ENCODE measurements at regions not wholly inside any gene's neighbourhood (a gene's known extent, or its start where the extent isn't known, plus 50 kb on each side); places are given as distances from the start of the nearest gene placed in this dataset.

DNA sequence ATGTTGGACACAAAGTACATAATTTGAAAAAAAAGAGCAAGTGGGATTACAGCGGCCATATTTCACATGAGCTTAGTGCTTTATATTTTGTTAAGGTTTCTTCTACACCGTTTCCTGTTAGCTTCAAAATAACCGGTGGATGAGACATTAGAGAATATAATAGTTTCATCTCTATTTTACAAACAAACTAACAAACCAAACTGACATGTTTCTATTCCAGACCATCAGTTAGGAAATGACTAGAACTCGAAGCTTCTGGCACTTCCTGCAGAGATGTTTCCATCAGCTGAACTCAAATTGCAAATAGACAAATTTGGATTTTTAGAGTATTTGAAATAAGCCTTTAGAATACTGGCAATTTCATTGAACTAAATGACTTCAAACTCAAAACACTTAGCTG, 86.5 kb downstream of the MTRR start:
- no peak for DNase-seq (ENCODE audit: low read depth)

DNA sequence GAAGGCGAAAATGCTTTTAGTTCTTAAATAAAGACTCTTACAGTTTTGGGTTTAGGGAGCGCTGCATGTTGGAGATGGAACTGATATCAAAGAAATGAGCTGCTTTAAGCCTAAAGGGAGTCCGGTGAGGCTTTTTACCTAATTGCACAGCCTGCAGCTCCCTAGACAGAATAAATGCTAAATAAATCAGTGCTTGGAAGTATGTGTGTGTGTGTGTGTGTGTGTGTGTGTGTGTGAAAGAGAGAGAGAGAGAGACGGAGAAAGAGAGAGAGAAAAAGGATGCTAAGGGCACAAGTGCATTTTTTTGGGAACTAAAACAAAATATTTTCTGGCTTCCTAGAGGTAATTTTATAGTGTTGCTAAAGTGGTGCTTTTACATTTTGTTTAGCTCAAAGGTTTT, 88.4 kb downstream of the MTRR start:
- DNase-seq (ENCODE audit: low read depth), result no peak

DNA sequence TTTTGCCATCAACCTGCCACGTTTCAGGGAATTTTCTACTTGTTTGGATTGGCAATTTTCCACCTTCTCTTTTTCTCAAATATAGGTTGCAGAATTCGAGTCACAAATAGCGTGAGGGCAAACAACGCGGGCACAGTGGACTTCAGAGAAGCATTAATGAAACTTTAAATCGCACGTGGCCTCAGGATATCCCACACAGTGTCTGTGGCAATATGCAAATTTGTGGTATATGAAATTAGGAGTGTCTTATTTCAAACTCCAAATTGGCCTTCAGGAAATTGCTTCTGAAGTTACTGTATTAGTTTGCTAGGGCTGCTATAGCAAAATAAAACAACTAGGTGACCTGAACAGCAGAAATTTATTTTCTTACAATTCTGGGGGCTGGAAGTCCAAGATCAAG, 91.2 kb downstream of the MTRR start:
- DNase-seq (ENCODE audit: low read depth), result no peak

DNA sequence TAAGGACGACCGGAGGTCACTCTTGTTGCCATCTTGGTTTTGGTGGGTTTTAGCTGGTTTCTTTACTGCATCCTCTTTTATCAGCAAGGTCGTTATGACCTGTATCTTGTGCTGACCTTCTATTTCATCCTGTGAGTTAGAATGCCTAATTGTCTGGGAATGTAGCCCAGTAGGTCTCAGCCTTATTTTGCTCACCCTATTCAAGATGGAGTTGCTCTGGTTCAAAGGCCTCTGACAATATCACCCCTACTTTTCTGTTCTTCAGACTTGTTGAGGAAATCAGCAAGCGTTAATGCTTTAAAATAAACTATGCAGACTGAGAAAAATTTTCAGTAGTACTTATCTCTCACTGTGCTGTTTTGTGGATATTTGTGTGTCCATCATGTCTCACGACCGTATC, 92.6 kb downstream of the MTRR start:
- no peak for DNase-seq (ENCODE audit: low read depth)

DNA sequence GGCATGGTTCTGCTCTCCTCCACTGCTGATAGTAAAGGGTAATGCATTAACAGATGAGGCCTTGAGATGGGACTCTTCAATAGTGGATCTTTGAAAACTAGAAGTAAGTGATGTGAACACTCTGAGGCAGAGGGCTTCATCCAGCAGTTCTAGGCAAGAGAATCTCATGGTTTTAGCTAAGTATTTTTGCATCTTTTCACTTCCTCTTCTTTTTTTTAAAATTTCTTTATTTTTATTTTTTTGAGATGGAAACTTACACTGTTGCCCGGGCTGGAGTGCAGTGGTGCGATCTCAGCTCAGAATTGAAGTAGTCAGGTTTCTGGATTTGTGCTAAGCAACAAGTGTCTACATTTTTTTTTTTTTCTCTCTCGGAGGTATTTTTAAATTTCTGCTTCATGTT, 101.9 kb downstream of the MTRR start:
- no peak for DNase-seq (ENCODE audit: low read depth)

DNA sequence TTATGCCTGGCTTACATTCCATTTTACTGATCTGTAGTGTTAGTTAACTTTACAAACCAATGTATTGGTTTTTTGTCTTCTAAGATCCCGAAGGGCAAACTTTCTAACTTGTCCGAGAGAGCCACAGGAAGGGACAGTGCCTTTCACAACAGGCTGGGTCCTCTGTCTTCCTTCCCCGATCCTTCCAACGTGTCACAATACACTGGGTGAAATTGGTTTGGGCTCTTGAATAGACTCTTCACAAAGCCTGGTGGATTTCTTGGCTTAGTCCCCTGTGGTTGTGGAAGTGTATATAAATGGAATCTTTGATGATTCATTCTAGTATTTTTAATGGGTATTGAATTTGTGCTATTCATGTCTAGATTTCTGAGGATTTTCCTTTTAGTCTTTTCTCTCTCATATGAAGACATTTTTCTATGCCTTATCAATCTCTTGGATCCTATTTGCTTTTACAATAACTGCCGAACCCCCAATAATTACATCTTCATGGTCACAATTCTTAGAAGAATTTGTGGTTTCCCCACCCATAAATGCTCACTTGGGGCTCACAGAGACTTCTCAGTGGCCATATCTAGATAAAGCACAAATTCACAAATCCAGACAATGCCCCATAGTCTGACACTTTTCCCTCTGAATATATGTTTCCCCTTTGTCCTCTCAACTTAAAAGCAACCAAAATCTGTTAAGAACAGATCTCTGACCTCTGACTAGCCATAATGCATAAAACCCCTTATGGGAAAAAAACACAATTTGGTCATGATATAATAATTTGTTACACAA, 107.7 kb downstream of the MTRR start:
- no peak for DNase-seq (ENCODE audit: low read depth)

DNA sequence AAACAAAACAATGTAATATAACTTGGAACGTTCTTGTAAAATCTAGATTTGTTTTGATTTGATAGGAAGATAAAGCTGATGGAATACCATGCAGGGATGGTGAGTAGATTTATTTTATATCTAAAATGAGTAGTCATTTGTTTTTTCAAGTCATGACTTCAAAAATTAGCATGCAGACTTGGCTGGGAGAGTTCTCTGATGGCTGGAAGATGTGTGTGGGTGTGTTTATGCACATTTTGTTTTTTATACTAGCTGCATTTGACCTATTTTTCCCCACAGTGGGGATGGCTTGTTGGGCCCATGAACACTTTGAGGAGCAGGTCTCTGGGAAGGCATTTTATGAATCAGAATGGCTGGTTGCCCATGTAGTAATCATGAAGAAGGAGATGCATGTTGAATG, 109.2 kb downstream of the MTRR start:
- no peak for DNase-seq (ENCODE audit: low read depth)

DNA sequence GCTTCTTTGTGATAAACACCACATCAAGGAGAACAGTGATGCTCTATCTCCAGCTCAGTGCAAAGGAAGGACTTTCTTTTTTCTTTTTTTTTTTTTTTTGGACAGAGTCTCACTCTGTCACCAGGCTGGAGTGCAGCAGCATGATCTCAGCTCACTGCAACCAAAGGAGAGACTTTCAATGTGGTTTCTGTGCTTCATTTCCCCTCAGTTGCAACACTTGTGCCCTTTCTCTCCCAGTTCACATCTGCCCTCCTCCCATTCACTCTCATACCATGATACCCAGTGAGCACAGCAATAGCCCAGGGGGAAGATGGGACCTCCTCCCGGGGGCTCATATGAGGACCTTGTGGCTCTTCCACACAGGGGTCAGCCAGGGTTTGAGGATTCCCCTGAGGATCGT, 110.0 kb downstream of the MTRR start:
- DNase-seq (ENCODE audit: low read depth), result no peak

DNA sequence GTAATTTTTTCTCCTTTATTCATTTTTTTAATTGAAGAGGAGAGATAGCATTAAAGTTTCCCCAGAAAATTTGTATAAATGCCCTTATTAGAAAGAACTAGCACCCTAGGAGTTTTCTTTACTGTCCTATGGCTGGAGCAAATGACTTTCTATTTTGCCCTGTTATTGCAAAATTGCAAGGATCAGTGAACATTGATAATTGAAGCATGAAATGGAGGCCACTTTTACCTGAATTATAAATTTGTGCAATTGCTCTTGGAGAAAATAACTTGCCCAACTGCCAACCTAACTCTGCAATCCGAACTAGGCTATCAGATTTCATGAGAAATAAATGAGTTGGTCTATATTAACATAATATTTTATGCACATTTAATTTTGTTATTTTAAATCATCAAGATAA, 111.9 kb downstream of the MTRR start:
- DNase-seq (ENCODE audit: low read depth), result no peak

DNA sequence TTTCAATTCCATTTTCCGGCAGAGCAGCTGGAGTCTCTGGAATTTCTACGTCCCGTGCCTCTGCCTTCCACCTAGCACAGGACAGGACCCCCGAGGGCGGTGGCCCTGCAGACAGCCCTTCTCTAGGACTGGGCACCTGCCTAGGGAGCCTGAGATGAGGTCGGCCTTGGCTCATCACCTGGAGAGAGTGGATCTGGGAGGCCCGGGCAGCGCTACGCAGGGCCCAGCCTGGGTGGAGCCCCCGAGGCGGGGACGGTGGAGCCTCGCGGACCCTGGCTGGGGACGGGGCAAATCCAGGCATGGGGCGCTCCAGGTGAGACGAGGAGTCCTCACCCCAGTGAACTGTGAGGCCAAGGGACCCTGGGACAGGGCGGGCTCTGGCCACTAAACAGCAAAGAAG, 114.5 kb downstream of the MTRR start:
- no peak for DNase-seq (ENCODE audit: low read depth)

DNA sequence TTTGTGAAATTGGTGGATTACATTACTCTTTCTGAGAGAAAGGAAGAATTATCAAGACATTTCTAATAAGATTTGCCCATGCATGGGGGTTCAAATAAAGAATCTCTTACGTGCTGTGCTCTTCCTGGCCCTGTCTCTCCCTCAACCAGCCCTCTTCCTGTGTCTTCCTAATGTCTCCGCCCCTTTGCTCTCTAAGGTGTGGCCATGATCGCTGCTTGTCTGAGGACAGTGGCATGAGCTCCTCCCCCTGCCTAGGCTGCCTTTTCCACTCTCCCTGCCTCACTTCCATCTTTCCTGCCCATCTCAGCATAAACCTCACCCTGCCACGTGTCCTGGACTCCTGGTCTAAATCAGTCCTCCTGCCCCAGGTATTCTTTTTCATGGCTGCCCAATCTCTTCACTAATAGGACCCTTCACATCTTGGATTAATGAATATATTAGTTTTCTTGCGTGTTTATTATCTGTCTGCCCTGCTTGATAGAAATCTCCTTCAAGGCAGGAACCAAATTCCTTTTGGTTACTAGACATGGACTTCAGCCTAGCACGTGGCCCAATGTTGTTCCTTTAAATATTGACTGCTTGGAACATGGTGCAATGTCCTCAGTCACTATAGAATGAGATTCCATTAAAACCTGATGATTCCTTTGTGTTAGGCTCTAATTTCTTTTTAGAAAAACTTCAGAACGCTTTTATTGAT, 122.3 kb downstream of the MTRR start:
- DNase-seq (ENCODE audit: low read depth), result no peak

DNA sequence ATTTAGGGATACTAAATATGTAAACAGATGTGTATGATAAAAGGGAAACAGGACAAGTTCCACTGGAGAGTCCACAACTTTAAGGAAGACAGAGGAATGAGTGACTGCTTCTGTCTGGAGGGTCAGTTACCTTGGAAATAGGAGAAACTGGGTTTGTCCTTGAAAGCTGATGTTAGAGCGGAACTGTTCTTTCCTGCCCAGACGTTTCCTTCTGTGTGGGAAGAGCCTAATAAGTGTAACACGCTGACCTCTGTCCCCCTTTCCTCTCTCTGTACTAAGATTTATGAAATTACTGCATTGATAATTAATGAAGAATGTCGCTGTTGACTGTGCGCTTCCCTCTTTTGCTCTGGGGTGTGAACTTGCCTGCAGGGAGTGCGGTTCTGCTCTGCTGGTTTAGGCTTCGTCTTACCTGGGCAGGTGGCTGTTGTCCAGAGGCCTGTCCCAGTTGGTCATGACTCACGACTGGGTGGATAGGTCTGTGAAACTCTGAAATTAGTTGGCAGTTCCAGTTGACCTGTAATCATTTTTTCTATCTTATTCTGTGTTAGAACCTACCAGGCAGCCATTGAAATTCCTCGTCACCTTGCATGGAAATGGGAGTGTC, 126.8 kb downstream of the MTRR start:
- DNase-seq (ENCODE audit: low read depth), result no peak

DNA sequence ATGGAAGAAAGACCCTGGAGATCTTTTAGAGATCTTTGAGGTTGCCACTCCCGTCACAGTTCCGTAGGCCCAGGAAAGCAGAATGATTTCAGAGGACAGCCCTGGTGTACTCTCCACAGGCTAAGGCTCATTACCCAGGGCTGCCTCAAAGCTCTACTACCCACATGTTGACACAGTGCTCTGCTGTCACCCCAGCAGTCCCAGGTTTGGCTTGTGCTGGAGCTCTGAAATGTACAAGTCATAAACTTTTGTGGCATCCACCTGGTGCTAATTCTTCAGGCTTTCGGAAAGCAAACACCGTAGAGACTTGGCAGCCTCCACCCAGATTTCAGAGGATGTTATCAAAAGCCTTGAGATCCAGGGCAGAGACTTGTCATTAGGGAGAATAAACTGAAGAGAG, 136.5 kb downstream of the MTRR start:
- DNase-seq (ENCODE audit: low read depth), result no peak

DNA sequence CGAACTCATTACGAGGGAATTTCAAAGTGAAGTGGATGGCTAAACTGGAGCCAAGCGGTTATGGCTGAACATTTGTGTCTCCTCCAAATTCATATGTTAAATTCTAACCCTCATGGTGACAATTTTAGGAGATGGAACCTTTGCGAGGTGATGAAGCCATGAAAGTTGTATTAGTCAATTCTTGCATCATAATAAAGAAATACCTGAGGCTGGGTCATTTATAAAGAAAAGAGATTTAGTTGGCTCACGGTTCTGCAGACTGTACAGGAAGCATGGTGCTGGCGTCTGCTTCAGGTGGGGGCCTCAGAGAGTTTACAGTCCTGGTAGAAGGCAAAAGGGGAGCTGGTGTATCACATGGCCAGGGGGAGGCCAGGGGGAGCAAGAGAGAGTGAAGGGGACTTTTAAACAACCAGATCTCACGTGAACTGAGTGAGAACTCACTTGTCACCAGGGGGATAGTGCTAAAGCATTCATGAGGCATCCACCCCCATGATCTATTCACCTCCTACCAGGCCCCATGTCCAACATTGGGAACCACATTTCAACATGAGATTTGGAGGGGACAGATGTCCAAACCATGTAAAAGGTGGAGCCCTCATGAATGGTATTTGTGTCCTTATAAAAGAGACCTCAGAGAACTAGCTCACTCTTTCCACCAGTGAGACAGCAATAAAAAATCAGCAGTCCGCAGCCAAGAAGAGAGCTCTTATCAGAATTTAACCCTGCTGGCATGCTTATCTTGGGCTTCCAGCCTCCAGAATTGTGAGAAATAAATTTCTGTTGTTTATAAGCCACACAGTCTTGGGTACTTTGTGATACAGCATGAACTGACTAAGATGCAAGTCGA, 143.4 kb downstream of the MTRR start:
- no peak for DNase-seq (ENCODE audit: low read depth)

DNA sequence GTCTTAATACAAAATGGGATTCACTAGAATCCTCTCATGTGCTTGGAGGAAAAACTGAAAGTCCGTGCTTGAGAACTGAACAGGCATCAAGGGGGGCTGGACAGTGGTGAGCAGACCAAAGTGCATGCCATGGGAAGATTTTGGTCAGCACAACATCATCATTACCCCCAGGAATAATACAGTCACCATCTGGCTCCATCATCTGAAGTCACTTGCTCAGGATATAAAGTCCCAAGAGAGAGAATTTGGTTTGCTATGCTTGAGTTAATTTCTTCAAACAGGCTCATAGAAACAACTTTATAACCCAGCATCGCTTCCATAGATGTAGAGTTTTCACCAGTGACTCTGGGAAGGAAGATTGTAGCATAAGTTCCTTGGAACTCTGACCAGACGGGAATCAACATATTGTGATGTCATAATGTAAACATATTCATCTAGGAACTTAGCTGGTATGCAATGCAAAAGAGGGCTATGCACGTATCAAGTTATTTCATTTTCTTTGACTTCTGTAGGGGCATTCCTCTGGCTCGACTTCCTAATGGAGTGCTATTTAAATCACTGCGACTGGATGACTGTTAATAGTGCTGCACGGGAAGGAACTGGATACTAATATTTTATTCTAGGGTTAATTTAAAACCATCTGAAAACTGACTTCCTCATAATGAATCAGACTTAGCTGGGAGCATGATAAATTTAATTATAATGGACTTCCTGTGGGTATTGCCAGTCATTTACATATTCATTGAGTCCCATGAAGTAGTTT, 145.2 kb downstream of the MTRR start:
- DNase-seq (ENCODE audit: low read depth), result no peak

DNA sequence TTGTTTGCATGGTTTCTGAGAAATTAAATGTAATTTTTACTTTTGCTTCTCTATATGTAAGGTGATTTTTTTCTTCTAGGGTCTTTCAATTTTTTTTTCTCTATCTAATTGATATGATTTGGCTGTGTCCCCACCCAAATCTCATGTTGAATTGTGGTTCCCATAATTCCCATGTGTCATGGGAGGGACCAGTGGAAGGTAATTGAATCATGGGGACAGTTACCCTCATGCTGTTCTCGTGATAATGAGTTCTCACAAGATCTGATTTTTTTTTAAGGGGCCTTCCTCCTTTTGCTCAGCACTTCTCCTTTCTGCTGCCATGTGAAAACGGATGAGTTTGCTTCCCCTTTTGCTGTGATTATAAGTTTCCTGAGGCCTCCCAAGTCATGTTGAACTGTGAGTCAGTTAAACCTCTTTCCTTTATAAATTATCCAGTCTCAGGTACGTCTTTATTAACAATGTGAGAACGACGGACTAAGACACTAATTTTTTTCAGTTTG, 150.8 kb downstream of the MTRR start:
- DNase-seq (ENCODE audit: low read depth), result no peak

DNA sequence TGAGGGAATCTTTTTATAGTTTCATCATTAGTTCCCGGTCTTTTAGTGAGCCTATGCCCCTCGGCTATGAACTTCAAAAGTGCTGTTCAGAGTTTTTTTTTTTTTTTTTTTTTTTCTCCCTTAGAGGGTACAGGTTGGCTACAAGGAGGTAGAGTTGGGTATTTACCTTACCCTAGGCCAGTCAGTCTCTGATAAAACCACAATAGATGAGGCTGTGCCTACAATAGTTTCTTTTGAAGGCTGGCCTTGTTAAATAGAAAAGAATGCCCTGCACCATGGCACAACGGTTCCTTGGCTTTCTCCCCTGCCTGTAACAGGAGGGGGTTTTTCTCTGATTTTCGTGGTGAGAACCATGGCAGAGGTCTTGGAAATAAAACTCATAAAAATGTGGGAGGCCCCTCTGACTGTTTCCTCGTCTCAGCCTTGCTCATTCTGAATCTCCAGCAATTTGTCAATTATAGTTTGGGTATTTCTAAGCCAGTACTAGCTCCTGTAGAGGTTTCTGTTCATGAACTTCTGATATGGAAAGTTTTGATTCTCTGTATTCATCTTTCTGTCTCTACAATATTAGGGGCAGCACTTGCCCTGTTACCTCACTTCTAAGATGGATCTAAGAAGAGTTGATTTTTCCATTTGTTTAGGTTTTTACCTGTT, 152.0 kb downstream of the MTRR start:
- DNase-seq (ENCODE audit: low read depth), result no peak

DNA sequence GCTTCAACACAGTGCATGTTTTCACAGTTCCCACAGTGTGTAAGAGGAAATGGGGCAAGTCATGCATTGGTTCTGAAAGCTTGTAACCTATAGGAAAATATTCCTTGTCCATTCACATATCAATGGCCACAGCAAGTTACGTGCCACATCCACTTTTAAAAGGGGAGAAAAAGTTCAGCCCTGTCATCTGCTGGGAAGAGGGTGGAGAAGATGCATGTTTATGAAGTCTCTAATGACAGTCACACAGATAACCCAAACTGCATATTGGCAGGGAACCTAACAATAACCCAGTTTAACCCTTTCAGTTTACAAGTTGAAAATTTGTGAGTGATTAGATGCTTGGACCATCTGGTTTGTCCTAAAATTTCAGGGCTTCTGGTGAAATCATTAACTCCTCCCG, 159.3 kb downstream of the MTRR start:
- no peak for DNase-seq (ENCODE audit: low read depth)

DNA sequence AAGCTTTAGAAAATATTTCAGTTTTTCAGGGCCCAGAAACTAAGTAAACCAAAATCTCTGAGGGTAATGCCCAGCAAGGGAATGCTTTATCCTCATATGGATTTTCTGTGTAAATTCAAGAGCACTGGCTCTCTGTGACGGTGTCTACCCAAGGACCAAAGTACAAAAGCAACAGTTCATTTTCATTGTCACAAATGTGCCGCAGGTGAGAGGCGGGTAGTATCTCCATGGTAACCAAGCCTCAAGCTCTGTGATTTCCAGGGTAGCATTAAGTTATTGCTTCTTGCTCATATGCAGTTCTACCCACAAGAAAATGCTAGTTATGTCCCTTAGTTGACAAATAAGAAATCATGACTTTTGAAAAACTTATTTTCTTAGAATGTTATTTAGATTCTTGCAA, 164.3 kb downstream of the MTRR start:
- DNase-seq (ENCODE audit: low read depth), result no peak

DNA sequence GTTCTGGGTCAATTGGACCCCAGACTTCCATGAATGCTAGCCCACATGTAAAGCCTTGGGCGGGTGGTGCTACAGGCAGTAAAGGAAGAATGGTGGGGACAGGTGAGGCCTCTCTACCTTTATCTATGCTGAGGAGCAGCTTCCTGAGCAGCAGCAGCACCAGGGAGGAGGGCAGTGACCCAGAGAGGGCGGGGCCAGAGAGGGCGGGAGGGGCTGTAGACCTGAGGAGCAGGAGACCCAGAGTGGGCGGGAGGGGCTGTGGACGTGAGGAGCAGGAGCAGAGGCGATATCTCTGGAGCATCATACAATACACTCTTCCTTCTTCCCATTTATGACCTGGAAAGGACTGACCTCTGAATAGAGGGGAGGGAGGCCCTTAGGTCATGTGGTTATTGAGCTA, 165.9 kb downstream of the MTRR start:
- DNase-seq (ENCODE audit: low read depth), result no peak

DNA sequence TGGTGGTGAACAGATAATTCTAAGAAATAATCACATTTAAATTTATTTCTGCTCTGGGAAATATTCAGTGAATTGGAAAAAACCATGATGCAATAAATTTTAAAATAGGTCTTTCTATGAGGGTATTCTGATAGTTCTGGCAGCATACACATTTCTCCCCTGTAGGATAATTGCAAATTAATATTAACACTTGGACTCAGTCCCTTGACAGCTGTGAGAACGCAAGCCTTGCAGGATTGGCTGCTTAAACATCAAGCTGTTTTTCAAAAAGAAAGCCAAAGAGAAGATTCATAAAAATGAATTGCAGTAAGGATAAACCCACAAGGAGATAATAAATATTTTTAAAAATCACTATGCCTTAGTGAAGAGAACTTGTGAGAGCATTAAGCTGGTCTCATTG, 180.0 kb downstream of the MTRR start:
- DNase-seq (ENCODE audit: low read depth), result no peak

Data from activated T-helper 9 cell treated with anti-CD3 and anti-CD28 coated beads, Interleukin-2, amount 50 U/mL, for 16 hours (primary cell).